GM18873 (cell line): ENCODE measurements at regions not wholly inside any gene's neighbourhood (a gene's known extent, or its start where the extent isn't known, plus 50 kb on each side); places are given as distances from the start of the nearest gene placed in this dataset.
"Not testable (repeated sequence)": the region's sequence is repeated elsewhere in the genome, so short reads cannot be mapped to it uniquely, and the experiment has no call there.

Experiments used
- ATAC-seq: cut with Tn5 transposase; IDR thresholded peaks from one replicate; pipeline ENCODE4 v1.9.1; 2021; ENCODE audit warnings: mild to moderate bottlenecking, moderate library complexity, moderate number of reproducible peaks; ENCODE audit not compliant: unreplicated experiment, low FRiP score

DNA sequence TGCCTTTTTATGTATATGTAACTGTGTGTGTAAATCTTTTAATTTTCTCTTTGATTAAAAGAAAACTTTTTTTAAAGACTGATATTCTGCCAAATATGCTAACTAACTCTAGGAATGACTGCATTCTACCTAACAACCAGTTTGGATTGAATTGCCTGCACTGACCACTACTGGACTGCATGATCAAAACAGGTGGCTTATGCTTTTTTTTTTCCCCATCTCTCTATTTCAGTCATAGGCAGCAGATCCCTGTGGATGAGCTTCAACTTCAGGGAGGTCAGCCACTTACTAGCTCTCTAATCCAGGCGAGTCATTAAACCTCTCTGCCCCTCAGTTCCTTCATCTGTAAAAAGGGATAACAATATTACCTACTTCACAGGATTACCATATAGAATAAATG lies 138.6 kb upstream of the SERTAD2 start:
- no peak for ATAC-seq

DNA sequence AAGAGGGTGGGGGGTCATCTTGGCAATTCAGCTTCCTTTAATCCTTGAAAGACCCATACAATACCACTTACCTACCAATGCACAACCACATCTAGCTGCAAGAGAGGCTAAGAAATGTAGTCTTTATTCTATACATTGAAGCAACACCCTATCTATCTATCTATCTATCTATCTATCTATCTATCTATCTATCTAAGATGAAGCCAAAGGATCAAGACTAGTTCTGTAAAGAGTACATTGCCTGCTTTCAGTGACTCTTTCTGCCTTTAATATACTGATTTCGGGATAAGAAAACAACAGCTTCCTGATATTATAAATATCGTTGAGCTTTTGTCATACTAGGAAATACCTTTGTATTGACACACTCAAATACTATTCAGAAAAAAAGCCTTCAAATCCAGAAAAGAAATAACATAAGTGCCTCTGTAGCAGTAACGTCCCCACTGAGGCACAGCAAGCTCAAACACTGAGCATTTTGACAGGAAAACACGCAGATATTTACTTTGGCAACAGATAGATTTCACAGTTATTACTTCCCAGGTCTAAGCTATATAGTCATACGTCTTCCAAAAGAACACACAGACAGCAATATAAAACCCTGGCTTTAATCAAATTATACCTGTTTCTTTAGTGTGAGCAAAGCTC lies 139.4 kb upstream of the SERTAD2 start:
- no peak for ATAC-seq

DNA sequence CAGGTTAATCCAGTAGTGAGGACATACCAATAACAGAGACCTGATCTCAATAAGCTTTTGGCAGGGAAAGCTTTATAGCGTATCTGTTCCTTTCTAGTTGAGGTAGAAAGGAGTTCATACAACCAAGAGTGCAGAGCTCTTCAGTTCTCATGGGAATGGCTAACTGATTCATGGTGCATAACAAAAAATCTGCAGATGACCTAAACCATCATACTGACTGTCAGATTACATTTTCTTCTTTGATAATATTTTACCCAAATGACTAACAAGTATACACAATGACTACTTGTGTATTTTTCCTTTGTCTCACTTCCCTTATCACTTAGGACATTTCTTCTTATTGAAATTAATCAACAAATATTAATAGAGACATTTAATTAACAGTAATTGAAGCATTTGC lies 140.0 kb upstream of the SERTAD2 start:
- no peak for ATAC-seq

DNA sequence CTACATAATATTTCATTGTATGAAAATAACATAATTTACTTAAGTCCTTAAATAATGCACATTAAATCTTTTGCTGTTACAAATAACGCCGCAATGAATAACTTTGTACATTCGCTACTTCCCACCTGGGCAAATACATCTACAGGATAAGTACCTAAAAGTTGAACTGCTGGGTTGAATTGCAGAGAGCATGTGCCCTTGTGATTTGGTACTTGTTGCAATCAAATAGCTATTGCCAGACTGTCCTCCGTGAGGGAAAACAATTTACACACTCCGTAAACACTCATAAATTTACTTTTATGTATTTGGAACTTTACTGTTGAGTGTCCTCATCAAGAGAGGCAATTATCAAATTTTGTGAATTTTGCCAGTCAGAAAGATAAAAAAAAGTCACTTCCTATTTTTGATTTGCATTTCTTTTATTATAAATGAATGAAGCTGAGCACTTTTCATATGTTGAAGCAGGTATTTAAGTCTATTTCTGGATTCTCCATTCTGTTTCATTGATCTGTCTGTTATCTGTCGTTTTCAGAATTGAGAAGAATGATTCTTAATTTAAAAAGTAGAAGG lies 140.8 kb upstream of the SERTAD2 start:
- no peak for ATAC-seq

DNA sequence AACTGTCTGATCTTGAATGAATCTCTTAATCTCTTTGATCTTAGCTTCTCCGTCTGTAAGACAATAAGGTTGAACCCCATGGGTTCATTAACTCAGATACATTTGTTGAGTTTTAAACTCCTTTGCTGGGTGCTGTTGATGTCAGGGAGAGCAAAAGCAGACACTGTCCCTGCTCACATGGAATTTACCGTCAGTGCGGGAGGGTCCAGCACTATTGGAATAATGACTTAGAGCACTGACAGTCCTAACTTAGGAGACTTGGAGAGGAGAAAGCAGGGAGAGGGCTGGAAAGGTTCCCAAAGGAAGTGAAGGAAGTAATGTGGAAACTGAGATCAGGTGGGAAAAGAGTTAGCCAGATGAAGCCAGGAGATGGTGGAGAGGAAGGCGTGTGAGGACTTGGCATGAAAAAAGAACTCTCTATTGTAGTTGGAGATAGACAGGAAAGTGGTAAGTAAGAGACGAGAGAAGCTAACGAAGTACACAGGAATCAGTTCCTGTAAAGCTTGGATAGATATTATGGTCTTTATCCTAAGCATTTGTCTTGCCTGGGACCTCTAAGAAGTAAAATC lies 141.4 kb upstream of the SERTAD2 start:
- no peak for ATAC-seq

DNA sequence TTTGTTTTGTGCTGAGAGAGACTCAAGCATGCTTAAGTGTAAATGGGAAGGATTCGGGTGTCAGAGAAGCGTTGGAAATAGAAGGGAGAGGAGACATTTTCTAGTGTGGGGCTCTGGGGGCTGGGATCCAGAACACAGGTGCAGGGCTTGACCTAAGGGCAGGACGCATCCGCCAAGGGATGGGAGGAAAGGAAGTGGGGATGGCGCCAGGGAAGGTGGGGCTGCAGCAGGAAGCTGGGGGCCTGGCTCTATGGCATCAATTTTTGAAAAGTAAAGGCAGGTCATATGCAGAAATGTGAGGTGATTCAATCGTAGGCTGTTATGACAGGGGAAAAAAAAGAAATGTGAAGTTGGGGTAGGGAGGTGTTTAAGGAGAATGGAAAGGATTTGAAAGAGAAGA lies 143.2 kb upstream of the SERTAD2 start:
- no peak for ATAC-seq

DNA sequence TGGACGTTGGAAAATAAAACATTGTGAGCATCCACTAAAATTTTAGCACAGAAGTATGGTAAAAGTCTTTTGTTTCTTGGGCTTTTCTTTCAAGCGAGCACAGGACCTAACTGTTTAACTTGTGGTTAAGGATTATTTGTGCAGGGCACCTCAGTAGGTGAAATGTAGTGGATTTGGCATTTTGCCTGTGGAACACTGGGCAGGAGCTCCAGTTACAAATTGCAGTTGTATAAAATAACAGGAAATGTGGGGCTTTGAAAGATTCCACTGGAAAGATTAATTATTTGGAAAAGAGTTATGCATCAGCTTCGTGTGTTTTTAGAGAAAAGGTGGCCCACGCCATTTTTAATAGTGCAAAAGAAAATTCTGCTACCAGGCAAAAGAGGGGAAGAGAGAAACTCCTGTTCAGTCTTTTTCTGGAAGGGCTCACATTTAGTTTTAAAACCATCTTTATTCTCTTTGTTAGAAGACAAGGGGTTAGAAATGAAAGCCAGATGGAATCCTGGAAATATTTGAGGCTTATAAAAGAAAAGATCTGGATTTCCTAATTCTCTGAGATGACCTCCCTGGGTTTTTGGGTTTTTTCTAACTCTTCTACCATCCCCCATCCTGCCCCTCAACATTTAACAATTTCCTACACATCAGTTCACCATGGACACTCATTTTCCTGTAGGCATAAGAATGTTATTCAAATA lies 144.3 kb upstream of the SERTAD2 start:
- ATAC-seq: no peak

DNA sequence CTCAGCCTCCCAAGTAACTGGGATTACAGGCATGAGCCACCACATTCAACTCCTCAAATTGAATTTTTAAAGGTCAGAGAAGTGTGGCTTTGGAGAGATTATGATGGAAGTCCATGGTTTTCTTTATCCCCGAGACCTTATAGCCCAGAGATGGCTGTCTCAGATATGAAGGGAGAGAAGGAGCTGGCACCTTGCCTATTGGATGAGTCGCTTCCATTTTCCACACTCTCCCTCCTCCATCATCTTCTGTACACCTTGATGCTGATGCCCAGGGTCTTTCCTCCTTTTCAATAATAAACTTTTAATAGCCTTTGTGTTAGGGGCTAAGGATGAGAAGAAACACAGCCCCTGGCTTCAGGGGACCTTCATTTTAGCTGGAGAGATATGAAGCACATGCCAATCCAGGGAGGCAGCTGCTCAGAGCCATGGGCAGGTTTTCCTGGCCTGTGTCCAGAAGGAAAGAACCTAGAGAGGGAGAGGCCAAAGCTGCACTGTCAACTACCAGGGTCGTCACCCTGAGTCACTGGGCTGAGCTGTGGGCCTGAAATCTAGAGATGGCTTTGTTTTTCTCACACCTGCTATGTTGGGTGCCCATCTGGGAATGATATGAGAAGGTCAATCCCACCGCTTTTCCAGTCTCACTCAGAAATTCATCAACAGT lies 146.0 kb upstream of the SERTAD2 start:
- ATAC-seq: no peak

DNA sequence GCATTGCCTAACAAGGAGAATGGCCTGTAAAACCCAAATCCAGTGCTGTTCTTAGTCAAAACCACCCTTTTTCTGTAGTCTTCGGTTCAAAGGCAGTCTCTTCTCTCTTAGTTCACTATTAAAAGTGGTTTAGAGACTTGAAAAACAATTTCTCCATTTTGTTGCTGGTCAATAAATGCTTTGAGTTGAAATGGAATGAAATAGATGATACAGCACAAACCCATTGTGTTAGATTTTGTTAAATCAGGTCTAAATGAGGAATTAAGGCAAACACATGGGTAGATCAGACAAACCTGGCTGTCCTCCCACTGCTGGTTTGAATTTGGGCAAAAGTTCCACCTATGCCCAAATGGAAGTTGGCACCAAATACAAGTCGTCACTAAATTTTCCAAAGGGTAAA lies 150.1 kb upstream of the SERTAD2 start:
- ATAC-seq: no peak

DNA sequence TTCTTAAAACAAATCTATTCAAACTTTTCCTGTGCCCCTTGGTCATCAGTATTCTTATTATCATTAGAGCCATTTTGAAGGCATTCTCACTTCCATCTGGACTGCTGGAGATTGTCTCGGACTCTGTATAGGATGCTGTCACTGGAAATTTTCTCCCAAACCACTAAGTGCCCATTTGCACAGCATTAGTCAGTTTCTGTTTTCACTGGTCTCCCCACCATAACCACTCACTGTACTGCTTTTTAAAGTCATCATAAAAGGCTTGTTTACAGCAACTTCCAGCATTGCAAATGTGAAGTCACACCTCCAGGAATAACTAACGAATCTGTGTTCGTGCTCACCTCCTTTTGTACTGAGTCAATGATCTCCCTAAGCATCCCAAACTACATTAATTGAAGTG lies 150.9 kb upstream of the SERTAD2 start:
- ATAC-seq: no peak

DNA sequence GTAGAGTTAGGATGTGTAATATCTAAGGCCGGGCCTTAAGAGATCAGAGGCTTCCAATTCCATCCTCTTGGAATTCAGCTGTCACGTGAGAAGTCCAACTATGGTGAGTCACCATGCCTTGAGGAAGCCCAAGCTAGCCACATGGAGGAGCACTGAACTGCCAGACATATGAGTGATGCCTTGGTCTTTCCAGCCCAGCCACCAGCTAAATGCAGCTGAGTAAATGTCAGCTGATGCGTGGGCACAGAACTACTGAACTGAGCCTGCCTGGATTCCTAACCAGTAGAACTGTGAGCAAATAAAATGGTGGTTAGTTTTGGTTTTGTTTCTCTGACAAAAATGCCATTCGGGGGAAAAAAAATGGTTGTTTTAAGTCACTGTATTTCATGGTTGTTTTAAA lies 153.7 kb upstream of the SERTAD2 start:
- peak; percentile 56 for ATAC-seq

DNA sequence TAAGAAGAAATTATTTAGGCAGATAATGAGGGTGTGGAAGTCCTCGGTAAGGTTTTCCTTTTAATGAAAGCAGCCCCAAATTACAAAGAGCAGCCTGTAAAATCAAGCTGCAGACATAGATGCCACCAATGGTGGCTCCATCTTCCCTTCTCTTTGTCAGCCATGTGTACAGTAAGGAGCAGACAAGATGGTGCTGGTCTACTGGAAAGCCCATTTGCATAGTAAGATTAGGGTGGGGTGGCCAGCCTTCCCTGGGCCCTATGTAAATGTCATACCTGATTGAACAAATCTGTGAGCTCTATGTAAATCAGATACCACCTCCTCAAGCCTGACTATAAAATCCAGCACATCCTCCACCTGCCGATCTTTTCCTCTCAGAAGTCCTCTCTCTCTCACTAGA lies 154.4 kb upstream of the SERTAD2 start:
- ATAC-seq: no peak

DNA sequence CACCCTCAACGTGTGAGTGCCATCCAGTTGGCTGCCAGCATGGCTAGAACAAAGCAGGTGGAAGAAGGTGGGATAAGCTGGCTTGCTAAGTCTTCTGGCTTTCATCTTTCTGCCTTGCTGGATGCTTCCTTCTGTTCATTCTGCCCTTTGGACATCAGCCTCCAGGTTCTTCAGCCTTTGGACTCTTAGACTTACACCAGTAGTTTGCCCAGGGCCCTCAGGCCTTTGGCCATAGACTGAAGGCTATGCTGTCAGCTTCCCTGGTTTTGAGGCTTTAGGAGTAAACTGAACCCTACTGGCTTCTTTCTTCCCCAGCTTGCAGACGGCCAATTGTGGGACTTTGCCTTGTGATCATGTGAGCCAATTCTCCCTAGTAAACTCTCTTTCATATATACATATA lies 155.0 kb upstream of the SERTAD2 start:
- ATAC-seq: no peak

DNA sequence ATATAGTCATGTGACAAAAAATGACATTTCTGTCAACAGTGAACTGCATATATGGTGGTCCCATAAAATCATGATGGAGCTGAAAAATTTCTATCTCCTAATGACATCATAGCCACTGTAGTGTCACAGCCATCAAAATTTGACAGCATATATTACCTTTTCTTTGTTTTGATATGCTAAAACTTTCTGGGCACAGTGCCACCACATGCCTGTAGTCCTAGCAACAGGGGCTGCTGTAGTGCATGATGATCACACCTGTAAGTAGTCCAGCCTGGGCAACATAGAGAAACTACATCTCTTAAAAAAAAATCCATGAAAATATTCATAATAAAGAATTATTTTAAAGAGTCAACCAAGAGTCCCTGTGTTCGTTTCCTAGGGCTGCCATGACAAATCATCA lies 155.5 kb upstream of the SERTAD2 start:
- no peak for ATAC-seq

DNA sequence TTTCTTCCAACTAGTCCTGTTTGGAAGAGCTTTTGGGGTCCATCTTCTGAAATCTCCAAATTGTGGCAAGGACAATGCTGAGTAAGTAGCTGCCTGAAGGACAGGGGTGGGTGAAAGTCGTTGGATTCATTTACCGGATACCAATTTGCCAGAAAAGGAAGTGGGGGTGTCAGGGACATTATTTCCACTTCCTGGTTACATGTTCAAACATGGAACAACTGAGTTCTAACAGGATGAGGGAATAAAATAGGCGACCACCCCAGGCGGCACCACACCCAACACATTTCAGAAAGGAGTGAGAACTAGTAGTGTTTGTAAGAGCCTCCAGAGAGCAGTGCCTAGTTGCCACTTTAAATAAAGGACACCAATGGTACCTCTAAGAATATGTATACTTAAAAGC lies 158.6 kb upstream of the SERTAD2 start:
- no peak for ATAC-seq

DNA sequence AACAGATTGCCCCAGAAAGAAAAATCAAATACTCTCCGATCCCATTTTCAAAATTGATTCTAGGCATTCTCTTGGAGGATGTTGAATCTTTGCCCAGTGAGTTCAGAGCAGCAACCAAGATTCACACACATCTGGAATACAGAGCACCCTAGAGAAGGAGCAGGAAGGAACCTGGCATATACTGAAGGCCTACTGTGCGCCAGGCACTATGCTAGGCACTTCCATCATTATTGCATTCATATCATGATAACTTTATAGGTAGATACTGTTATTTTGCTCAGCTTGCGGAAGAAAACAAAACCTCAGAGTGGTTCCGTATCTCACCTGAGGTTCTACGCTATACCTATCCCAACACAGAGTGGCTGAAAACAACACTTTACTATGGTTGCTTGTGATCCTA lies 160.3 kb upstream of the SERTAD2 start:
- ATAC-seq: no peak

DNA sequence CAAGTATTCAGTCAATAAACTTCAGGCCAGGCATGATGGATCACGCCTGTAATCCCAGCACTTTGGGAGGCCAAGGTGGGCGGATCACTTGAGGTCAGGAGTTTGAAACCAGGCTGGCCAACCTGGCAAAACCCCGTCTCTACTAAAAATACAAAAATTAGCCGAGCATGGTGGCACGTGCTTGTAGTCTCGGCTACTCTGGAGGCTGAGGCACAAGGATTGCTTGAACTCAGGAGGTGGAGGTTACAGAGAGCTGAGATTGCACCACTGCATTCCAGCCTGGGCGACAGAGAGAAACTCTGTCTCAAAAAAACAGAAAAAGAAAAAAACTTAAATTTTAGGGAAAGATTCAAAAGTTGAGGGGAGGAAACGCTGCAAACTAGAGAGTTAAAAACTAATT lies 162.8 kb upstream of the SERTAD2 start:
- ATAC-seq: not testable (repeated sequence)

DNA sequence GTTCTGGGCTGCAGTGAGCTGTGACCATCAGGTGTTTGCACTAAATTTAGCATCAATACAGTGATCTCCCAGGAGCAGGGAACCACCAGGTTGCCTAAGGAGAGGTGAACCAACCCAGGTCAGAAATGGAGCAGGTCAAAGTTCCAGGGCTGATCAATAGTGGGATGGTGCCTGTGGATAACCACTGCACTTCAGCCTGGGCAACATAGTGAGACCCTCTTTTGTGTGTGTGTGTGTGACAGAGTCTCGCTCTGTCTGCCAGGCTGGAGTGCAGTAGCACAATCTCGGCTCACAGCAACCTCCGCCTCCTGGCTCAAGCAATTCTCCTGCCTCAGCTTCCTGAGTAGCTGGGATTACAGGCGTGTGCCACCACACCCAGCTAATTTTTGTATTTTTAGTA lies 163.7 kb upstream of the SERTAD2 start:
- no peak for ATAC-seq

DNA sequence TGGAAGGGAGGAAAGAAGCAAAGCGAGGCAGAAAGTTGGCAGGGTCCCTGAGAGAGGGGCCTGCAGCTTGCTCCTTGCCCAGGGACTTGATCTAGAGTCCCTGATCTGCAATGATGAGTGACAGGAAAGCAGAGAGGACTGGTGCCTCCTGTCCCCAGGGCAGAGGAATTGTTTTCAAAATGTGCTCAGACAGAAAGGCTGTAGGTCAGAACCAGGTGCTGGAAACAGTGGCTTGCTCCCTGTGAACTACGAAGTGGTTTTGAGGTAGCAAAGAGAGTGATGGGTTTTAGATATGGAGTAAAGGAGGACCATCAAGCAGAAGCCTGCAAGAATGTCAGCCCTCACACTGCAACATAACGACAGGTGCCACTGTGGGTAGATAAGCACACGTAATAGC lies 164.9 kb upstream of the SERTAD2 start:
- no peak for ATAC-seq

DNA sequence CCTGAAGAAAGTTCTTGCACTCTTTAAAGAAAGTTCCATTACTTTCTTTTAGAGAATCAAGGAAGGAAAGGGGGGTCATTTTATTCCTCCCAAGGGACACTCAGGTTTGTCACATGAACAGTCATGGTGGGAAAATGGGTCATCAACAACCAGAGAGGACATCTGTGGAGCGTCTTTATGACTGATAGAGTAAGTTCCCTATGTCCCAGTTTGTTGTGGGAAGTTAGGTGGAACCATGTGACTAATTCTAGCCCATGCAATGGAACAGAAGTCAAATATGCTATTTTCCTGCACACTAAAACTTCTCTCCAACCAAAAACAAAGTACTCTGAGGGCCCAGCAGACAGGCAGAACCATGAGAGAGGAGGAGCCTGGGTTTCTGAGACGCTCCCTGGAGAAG lies 165.6 kb upstream of the SERTAD2 start:
- ATAC-seq: peak; percentile 22
